GM21737 (cell line): ENCODE measurements at regions not wholly inside any gene's neighbourhood (a gene's known extent, or its start where the extent isn't known, plus 50 kb on each side); places are given as distances from the start of the nearest gene placed in this dataset.

Source experiments
- ATAC-seq: cut with Tn5 transposase; IDR thresholded peaks from one replicate; pipeline ENCODE4 v1.9.1; 2021; ENCODE audit warnings: mild to moderate bottlenecking, moderate library complexity; ENCODE audit not compliant: unreplicated experiment

DNA sequence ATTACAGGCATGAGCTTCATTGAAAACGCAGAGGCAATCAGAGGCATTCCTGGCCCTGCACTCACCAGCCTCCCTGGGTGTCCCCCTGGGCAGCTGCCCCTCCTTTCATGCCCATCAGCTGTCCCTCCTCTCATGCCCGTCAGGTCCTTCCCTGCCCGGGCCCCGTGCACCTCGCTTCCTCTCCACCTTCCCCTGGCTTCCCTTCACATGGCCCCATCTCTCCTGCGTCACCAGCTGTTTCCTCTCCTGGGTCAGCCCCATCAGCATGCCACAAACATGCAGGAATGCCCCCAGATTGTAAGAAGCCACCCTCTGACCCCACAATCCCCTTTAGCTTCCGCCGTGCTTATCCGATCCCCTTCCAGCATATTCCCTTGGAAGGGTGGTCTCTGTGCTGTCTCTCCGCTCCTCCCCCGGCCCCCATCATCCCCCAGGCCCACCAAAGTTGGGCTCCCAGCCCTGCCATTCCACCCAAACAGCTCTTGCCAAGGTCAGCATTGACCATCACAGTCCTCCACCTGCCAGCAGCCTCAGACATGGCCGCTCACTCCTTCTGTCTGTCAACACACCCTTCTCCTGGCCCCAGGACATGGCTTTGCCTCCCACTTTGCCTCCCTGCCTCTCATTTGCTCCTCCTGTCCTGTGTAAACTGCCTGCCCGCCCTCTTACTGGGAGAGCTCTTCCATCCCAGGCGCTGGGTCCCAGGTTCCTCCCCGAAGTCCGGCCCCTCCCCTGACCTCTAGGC is 98.6 kb upstream of the IER5L start:
- ATAC-seq: no peak

DNA sequence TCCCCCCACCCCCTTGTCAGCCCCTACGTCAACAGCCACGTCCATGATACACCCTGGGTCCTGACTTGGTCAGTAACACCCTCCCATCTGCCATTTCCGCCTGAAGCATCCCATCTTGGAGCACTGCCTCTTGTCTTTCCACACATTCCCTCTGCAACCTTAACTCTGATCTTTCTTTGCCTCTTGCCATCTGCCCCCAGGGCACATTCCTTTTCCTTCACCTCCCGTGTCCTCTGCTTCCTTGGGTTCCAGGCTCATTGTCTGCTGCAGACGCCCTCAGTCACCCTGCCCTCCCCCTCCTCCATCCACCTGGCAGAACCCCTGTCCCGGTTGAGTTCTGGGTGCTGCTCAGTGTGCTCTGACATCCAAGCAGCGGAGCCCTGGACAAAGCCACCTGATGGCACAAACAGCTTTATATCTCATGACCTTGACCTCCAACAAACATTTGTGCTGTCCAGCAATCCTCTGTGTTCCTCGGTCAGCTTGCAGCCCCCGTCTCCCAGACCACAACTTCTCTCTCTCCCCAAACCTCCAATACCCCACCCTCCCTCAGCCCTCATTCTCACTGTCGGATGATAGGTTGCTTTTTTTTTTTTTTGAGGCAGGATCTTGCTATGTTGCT is 97.7 kb upstream of the IER5L start:
- no peak for ATAC-seq

DNA sequence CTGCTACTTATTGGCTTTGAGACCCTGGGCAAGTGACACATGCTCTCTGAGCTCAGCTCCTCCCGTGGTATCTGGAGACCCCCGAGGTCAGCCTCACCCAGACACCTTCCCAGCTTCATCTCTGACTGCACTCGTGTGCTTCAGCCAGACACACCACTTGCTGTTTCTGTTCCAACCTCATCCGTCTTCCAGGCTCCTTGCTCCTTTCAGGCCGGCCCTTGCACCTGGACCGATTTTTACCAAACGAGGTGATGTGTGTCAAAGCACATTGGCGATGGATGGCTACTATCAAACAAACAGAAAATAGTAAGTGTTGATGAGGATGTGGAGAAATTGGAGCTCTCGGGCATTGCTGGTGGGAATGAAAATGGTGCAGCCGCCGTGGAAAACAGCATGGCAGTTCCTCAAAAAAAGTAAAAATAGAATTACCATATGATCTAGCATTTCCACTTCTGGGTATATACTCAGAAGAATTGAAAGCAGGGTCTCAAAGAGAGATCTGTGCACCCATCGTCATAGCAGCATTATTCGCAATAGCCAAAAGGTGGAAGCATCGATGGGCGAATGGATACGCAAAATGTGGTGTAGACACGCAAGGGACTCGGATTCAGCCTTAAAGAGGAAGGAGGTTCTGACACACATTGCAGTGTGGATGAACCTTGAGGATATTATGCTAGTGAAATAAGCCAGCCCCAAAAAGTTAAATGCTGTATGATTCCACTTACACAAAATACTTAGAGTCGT is 96.1 kb upstream of the IER5L start:
- ATAC-seq: no peak

DNA sequence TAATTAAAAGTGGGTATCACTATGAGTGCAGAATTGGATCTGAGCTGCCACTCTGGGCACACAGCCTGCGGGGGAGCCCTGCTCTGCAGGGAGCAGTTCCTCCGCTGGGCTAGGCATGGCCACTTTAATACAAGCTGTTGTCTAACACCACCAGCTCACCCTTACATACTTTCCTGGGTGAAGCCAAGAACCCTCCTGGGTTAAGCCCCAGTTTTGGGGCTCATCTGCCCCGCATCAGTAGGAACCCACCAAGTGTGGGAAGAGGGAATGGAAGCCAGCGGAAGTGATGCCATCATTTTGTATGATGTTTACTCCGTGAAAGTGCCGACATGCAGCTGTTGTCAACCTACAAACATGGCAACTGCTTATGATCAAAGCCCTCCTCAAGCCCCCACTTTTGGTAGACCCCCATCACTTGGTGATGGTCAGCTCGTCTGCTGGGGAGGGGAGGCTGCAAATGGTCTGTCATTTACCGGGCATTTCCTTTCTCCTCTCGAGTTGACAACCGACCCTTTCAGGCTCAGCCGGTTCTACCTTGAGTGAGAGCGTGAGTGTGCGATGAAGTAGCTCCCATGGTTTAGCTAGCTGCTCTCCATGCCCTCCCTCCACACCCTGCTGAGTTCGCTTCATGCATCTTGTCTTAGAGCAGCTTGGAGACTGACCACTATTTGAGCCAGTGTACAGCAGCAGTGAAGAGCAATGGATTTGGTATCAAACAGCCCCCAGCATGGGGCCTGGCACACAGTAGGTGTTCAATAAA is 95.3 kb upstream of the IER5L start:
- no peak for ATAC-seq

DNA sequence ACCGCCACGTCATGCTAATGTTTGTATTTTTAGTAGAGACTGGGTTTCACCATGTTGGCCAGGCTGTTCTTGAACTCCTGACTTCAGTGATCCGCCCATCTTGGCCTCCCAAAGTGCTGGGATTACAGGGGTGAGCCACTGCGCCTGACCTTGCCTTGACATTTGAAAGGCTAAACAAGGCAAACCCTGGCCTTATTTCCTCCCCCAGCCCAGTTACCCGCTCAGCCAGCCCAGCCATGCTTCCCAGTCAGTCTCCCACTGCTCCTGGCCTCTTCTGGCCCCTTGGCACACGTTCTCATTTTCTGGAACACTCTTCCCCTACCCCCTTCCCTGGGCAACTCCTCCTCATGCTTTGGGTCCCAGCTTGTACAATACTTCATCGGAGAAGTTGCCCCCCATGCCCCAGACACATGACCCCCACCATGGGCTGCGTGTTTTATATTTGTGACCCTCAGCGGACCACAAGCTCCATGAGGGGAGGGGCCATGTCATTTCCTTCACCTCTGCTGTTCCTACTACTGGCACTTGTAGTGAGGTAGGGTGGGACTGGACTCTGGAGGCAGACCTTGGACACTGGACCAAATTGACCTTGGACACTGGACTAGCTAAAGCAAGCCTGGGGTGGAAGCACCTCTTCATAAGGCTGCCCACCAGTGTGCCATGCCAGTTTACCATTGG is 94.4 kb upstream of the IER5L start:
- no peak for ATAC-seq

DNA sequence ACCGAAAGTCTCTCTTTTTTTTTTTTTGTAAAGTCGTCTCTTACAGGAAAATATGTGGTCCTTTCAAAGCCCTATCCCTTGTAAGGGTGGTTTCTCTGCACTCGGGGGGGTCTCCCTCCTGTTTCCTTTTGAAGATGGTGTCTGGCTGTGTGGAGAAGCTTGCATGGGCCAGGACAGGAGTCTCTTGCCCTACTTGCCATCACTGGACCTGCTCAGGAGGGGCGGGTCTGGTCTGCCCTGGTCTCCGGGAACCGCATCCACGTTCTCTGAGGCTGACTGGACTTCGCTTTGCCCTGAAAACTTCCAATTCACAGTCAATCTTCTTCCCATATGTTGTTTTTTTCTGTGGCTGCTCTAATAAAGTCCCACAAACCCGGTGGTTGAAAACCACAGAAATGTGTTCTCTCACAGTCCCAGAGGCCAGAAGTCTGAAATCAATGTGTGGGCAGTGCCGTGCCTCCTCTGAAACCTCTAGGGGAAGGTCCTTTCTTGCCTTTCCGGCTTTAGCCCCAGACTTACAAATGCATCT is 92.9 kb upstream of the IER5L start:
- ATAC-seq: peak; percentile 50

DNA sequence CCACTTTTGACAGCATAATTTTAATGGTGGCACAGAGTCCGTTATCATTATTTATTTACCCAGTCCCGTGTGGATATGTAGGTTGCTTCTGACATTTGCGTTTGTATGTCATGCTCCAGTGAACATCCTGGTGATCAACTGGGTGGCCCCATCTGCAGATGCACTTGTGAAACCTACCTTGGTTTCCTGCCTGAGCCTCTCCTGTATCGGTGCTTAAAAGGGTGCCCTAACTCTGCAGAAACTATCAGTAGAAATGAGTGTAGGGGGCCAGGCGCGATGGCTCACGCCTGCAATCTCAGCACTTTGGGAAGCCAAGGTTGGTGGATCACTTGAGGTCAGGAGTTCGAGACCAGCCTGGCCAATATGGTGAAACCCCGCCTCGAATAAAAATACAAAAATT is 92.1 kb upstream of the IER5L start:
- ATAC-seq: peak; percentile 73

GRCh38 chr9:129267141-129267540 is 89.1 kb upstream of the IER5L start:
- no peak for ATAC-seq

DNA sequence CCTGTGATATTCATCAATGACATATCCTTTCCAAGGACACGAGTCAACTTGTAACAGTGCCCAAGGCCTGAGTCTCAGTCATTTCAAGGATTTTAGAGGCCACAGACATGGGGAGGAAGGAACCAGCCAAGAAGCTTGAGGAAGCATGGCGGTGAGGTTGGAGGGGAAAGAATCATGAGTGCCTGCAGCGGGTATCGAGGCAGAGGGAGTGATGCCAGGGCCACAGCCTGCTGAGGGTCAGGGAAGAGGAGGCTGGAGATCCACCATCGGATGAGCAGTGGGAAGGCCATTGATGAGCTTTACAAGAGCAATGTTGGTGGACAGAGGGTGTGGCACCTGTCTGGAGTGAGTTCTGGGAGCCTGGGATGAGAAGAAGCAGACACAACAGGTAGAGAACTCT is 88.5 kb upstream of the IER5L start:
- ATAC-seq: no peak

GRCh38 chr9:129264388-129264787 is 86.3 kb upstream of the IER5L start:
- no peak for ATAC-seq

DNA sequence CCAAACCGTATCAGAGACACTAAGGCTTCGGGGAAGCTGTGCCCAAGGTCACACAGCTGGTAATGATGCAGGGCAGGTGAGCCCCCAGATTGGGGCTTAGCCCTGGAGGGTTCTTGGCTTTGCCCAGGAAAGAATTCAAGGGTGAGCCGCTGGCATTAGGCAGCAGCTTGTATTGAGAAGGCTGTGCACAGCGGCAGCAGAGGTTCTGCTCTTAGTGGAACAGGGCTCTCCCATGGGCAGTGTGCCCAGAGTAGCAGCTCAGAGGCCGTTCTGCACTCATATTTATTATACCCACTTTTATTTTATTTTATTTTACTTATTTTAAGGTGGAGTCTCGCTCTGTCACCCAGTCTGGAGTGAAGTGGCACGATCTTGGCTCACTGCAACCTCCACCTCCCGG is 85.8 kb upstream of the IER5L start:
- ATAC-seq: no peak

DNA sequence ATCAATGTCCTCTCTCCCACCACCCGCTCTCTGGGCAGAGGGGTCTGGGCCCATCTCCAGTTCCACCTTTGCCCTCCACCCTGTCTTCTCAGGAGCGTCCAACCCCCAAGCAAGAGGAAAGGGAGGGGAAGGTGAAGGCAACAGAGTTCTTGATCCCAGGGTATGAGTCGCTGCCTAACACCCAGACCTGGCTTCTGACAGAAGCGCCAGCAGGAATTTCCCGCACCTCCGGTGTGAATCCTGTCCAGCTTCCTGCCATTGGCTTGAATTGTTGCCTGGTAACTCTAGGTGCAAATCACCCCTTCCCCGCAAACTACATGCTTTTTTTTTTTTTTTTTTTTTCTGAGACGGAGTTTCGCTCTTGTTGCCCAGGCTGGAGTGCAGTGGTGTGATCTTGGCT is 84.2 kb upstream of the IER5L start:
- no peak for ATAC-seq

GRCh38 chr9:129259375-129259774 is 81.3 kb upstream of the IER5L start:
- ATAC-seq: no peak

- ATAC-seq: no peak
Measured at GRCh38 chr9:129258823-129259301, 80.8 kb upstream of the IER5L start.

GRCh38 chr9:129258124-129258822 is 80.2 kb upstream of the IER5L start:
- no peak for ATAC-seq

- no peak for ATAC-seq
Measured at GRCh38 chr9:129256959-129257713, 79.1 kb upstream of the IER5L start.

DNA sequence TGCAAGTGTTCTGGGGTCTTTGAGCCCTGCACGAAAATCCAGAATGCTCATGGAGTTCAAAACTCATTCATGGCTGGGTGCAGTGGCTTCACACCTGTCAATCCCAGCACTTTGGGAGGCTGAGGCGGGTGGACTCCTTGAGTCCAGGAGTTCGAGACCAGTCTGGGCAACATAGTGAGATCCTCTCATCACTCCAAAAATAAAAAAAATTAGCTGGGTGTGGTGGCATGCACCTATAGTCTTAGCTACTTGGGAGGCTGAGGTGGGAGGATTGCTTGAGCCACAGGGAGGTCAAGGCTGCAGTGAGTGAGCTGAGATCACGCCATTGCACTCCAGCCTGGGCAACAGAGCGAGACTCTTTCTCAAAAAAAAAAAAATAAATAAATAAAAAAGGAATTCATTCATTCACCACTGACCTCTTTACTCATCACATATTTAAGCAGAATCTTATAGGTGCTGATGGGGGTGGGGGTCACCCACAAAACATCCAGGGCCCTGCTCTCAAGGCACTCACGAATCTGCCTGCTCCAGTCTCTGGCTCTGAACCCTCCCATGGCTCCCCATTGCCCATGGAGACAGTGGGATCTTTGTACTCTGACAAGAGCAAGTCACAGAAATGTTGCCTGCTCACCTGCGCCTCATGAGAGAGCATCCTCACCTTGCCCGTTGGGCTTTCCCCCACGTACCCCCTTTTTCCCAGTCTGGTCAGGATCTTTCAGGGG is 76.7 kb upstream of the IER5L start:
- ATAC-seq: no peak

DNA sequence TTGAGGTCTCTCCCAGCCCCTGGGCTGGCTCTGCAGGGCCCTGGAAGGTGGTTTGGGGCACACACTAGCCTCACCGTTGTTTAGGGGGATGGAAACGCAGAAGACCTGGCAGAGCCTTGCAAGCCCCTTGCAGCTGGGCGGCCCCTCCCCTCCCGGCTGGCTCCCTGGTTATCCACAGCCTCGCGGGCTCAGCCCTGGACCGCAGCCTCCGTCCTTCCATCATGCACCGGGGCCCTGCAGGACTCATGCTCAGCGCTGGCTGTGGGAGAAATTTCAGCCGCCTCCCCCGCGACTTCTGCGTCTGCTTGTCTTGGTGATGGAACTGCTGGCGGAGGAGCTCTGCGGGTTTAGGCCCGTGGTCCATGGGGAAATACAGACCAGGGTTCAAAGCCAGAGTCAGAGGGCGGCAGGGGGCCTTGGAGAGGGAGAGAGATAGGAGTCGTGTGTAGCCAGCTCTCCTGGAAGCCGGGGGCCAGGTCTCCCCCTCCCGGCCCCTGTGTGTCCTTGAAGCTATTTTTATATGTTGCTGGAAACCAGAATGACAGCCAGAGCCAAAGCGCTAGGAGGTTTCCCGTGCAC is 75.8 kb upstream of the IER5L start:
- no peak for ATAC-seq
